HG03457 (cell line): ENCODE measurements at regions not wholly inside any gene's neighbourhood (a gene's known extent, or its start where the extent isn't known, plus 50 kb on each side); places are given as distances from the start of the nearest gene placed in this dataset.
"Not testable (repeated sequence)": the region's sequence is repeated elsewhere in the genome, so short reads cannot be mapped to it uniquely, and the experiment has no call there.

Experiments used
- ATAC-seq: cut with Tn5 transposase; IDR thresholded peaks from one replicate; pipeline ENCODE4 v1.9.1; 2021; ENCODE audit warnings: moderate number of reproducible peaks; ENCODE audit not compliant: unreplicated experiment

- not testable (repeated sequence) for ATAC-seq
Measured at GRCh38 chr5:20890936-20891335, 902.9 kb upstream of the CDH18 start.

GRCh38 chr5:20875726-20876125, 887.7 kb upstream of the CDH18 start:
- not testable (repeated sequence) for ATAC-seq

GRCh38 chr5:20865892-20866291, 877.9 kb upstream of the CDH18 start:
- not testable (repeated sequence) for ATAC-seq

- no peak for ATAC-seq
Measured at GRCh38 chr5:20833081-20833627, 845.2 kb upstream of the CDH18 start.

GRCh38 chr5:20832204-20833080, 844.4 kb upstream of the CDH18 start:
- ATAC-seq: no peak

GRCh38 chr5:20825951-20826350, 838.0 kb upstream of the CDH18 start:
- not testable (repeated sequence) for ATAC-seq

- ATAC-seq: not testable (repeated sequence)
Measured at GRCh38 chr5:20797216-20797615, 809.2 kb upstream of the CDH18 start.

GRCh38 chr5:20784755-20785154, 796.8 kb upstream of the CDH18 start:
- ATAC-seq: not testable (repeated sequence)

GRCh38 chr5:20783484-20783883, 795.5 kb upstream of the CDH18 start:
- ATAC-seq: not testable (repeated sequence)

GRCh38 chr5:20771338-20771737, 783.3 kb upstream of the CDH18 start:
- not testable (repeated sequence) for ATAC-seq

- ATAC-seq: not testable (repeated sequence)
Measured at GRCh38 chr5:20765074-20765473, 777.1 kb upstream of the CDH18 start.

GRCh38 chr5:20759459-20759858, 771.5 kb upstream of the CDH18 start:
- ATAC-seq: not testable (repeated sequence)

GRCh38 chr5:20752179-20752578, 764.2 kb upstream of the CDH18 start:
- not testable (repeated sequence) for ATAC-seq

GRCh38 chr5:20735715-20736114, 747.7 kb upstream of the CDH18 start:
- ATAC-seq: peak; percentile 82

- ATAC-seq: not testable (repeated sequence)
Measured at GRCh38 chr5:20732223-20732622, 744.2 kb upstream of the CDH18 start.

GRCh38 chr5:20721286-20721685, 733.3 kb upstream of the CDH18 start:
- not testable (repeated sequence) for ATAC-seq

- ATAC-seq: not testable (repeated sequence)
Measured at GRCh38 chr5:20711520-20712155, 723.6 kb upstream of the CDH18 start.

- ATAC-seq: not testable (repeated sequence)
Measured at GRCh38 chr5:20707634-20708033, 719.6 kb upstream of the CDH18 start.

GRCh38 chr5:20694121-20694520, 706.1 kb upstream of the CDH18 start:
- no peak for ATAC-seq

GRCh38 chr5:20692913-20693312, 704.9 kb upstream of the CDH18 start:
- no peak for ATAC-seq

GRCh38 chr5:20683241-20683940, 695.4 kb upstream of the CDH18 start:
- no peak for ATAC-seq
